RCC 7860 (cell line): ENCODE measurements at regions not wholly inside any gene's neighbourhood (a gene's known extent, or its start where the extent isn't known, plus 50 kb on each side); places are given as distances from the start of the nearest gene placed in this dataset.

Experiments
- DNase-seq: peaks from one replicate; pipeline ENCODE4 v3.0.0-alpha.2; 2015; ENCODE audit warnings: low spot score
- FAIRE-seq: peaks from 2 replicates; lab custom pipeline; 2012; peaks lifted over from hg19 to GRCh38; lab: Jason Lieb, UNC

DNA sequence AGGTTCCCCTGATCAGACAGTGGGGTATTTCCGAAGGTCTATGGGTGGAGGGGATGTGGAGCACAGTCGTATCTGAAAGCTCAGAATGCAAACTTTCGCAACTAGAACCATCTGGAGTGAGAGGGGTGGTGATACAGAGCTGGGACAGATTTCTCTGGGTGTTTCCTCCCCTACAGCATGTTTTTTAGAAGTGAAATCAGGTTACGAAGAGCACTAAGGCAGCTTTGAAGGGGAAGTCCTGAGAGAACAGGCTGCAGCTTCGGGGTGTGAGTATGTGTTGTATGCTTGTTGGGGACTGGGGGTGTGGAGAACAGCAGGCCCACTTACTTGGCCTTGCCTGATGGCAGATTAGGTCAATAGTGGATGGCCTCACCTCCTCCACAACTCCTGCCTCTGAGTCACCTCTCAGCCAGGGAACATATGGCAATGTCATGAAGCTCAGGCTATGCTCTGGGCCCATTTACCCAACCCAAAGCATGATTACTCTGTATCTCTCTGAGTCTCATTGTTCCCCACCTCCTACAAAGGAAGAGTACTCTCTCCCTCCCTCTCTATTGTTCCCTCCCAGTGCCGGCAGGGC lies 107.2 kb upstream of the RASGRP1 start:
- DNase-seq (no peak), FAIRE-seq (no peak)

DNA sequence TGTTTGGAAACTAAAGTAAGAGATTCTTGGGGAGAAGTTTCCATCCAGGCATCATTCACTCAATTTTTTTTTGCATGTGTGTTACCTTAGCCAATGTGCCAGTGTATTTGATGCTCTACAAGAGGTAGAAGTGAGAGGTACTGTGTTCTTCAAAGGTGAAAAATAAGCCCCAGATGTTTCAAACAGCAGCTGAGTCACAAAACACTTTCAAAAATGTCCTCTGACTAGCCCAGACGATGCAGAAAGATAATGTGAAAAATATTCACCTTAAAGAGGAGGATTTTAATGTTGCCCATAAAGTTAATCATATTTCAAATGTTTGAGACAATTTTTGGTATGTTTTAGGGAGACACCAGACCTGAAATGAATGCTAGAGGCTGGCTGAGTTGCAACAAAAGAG lies 107.7 kb upstream of the RASGRP1 start:
- DNase-seq (no peak), FAIRE-seq (no peak)

DNA sequence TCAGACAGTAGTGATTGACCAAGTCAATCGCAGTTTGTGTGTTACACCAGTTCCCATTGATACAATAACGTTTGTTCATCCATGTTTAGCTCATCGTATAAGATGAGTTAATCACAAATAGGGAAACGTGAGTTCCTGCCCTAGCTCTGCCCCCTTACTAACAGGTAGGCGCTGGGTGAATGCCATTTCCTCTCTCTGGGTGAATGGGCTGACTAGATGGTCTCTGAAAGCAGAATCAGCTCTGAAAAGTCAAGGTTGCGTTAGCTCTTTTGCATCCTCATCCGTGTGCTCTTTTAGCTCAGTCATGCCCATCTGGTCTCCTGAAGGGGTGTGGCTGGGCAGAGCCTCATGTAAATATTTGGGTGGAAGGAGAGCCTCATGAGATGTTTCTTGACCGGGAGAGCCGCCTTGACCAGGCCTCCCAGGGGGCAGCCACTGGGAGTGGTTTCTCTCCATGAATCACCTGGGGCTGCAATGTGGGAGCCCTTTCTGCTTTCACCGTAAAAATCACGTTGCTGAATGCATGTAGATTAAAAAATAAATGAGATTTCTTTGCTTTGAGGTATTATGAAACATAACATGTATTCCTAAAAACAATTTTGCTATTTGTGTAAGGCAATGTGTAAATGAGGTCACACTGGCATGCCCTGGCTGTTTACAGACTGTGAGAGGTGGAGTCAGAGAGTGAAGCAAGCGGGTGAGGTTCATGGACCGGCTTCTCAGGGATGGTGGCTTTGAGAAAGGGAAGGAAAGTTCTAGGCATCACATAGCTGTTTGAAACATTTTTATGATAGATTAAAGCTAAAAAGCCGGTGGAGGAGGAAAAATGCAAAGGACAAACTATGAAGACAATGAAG lies 108.4 kb upstream of the RASGRP1 start:
- DNase-seq (no peak), FAIRE-seq (no peak)

DNA sequence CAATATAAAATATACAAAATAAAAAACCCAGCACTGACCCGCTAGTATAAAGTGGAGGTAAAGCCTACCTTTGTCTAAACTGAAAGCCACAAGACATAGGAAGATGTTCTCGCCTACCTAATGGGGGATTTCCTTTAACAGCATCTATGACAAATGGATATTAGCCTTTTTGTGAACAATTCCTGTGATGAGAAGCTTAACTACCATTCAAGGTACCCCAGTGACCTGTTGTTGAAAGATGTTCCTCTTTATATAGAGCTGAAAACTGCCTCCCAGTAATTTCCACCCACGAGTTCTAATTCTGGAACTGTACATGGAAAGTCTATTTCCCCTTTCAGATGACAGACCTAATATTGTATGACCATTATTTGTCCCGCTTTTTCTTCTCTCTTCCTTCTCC lies 109.8 kb upstream of the RASGRP1 start:
- FAIRE-seq (no peak), DNase-seq (no peak)

DNA sequence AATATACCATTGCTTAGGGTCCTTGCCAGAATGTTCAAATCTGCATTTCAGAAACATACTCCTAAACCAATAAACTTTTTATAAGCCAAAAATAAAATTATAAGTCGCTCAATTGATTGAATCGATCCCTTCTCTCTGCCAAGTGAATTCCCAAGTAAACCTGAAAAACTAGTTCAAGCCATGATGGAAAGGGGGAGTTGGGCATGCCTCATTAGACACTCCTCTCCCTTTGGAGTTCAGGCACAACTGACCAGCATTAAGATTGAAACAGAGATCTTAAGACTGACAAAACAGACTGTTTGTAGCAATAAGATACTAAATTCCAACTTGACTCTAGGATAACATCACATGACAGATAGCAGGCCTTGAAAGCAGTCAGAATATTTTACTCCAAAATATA lies 113.7 kb upstream of the RASGRP1 start:
- DNase-seq (no peak), FAIRE-seq (no peak)

DNA sequence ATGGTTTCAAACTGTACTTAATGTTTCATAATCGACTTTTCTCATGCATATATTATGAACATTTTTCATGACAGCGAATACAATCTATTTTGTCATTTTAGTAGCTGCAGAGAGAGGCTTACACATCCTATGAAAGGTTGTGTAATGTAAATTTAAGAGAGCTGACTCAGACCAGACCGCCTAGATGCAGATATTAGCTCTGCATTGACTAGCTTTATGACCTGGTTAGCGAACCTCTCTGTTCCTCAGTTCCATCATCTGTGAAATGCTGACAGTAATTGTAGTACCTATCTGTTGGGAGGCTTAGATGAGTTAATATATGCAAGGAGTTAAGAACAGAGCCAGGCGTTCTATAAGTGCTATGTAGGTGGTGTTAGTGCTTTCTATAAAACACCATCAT lies 116.2 kb upstream of the RASGRP1 start:
- DNase-seq (no peak), FAIRE-seq (no peak)

DNA sequence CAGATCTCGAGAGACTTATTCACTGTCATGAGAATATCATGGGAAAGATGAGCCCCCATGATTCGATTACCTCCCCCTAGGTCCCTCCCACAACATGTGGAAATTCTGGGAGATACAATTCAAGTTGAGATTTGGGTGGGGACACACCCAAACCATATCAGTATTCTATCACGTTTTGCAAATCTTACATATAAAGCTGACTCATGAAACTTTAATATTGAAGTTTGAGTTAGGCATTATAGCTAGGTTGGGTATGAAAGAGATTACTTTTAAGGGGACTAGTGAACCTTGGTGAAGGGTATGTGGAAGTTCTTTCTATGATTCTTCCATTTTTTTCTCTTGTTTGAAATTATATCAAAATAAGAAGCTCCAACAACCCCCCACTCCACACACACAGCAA lies 117.7 kb upstream of the RASGRP1 start:
- no peak for FAIRE-seq

DNA sequence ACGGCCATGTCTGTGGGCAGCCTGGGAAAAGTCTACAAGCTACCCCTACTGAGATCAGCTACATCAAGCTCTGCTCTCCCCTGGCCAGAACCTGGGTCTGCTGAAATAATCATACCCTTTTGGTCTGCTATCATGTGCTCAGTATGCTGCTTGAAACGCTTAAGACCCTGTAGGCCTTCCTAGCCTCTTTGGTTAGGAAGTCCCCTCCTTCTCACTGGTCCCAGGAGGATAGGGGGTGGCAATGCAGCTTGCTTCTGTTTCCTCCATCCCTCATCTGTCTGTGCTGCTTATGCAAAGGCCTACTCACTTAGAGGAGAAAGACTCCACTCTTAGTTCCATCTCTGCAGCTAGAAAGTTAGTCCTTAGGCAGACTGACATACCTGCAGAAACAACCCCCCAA lies 118.2 kb upstream of the RASGRP1 start:
- no peak for FAIRE-seq

More for the DNA sequence above, 117.7 kb upstream of the RASGRP1 start:
- DNase-seq, result no peak

DNA sequence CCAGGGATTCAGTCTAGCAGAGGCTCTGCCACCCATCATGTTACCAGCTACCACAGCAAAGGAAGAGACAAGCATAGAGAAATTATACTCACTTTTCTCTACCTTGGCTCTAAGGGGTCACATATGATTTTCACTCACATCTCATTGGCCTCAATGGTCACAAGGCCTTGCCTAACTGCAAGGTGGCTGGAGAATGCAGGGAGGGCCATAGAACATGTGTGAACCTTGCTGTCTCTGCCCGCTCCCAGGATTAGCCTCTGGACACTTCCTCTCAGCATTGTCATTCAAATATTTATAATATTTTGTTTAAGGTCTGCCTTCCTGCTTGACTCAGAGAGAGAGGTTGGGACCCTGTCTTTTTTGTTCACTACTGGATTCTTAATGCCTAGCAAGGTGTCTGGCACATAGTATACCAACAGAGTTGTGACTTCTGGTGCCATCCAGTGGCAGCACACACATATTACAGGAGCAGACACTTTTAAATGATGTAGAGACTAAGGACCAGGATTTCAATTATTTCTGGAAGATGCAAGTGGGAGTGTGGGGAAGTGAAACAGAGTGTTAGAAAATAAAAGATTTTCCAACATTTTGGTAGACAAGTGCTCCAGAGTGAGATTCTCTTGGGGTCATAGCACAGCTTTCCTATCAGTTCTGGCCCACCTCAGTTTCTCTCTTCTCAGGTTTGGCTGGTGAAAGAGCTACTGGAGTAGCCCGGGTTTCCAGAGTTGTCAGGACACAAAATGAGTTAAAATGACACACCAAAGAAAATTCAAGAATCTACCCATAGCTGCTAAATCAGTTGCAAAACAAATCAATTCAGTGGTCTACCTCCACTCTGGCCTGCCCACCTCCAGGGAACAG lies 119.0 kb upstream of the RASGRP1 start:
- FAIRE-seq, result peak; percentile 67
- DNase-seq, result peak; percentile 48

More for the DNA sequence above, 118.2 kb upstream of the RASGRP1 start:
- no peak for DNase-seq

DNA sequence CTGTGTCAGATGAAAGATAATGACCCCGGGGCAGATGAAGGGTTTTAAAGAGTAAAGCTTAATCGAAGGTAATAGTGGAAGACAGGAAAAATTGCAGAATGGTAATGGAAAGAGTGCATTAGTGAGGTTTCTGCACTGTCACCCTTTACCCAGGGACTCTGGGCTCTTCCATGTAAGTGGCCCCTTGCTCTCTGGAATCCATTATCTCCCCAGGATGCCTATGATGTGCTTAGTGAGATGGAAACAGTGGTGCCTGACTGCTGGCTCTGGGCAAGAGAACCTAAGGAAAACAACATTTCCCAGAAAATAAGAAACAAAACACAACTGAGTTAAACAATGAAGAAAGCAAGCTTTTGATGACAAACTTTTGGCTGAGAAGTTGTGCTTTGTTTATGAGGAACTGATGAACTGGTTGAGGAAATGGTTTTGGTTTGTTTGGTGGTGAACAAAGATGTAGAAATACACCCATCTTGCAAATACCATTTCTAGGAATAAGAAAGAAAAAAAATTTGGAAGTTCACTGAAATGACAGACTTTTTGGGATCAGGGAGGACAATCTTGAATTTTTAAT lies 119.9 kb upstream of the RASGRP1 start:
- DNase-seq (no peak), FAIRE-seq (no peak)

DNA sequence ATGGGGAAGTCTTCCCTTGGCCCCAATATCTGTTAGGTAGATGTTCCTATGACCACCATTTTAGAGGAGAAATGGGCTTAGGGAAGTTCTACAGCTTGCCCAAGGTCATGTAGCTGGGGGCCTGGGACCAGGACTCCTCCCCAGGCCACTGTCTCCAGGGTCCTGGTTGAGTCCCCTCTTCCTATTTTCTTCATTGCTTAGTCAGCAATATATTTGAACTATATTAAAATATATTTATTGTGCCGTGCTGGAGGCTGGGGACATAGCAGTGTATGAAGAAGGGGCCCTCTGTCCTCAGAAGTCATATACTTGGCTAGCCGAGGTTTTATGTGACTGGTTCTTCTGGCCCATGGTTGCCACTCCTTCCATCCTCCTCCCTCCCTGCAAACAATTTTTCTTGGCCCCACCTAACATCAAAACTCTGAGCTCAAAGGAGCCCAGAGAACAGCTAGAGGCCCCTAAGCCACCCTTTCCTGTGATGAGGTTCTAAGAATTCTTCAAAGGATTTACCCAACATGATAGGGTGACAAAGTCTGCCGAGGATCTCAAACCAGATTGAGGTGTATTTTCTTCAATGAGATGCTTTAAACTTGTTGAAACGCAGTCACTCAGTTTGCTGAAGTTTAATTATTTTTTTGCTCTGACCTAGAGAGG lies 121.2 kb upstream of the RASGRP1 start:
- FAIRE-seq (no peak), DNase-seq (no peak)

DNA sequence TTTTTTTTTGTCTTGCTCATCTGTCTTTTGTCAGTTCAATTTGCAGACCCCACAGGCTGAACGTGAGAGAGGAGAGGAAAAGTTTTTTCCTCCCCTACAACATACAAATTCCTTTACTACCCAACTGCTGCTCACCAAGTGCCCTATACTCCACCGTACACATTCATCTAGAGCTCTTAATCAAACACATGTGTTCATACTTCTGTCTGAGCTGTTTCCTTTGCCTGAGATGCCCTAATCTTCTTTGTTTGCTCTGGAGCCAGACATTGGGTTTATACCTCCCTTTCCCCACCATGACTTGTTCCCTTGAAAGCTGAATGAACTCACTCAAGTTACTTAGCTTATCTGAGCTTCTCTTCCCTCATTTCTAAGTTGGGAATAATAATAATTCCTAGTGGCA lies 122.7 kb upstream of the RASGRP1 start:
- DNase-seq, result no peak
- FAIRE-seq, result no peak

DNA sequence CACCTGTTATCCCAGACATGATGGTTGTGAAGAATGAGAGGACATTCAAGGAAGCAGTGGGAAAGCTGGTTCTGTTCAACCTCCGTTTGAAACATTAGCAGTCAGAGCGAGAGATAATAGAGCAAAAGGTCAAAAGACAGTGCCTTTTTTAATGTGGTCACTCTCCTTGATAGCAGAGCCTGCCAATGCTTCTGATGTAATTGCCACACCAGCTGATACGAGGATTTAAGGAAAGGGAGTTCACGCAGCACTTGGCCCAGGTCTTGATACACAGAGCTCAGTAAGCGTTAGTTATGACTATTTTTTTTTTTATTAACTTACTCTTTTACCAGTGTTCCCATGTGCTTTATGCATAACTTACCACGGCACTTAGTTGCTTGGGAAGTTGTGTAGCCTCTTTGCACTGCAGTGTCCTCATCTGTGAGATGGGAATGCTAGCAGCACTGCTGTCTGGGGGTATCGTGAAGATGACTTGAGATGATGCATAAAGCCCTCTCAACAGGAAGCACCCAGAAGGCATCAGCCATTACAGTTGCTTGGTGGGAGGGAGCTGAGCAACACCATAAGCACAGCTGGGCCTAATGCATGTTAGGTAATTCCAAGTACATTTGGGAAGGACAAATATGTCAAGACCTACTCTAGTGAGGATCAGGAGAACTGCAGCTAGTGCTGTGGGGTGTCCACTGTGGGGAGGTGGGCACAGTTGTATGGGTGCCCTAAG lies 123.3 kb upstream of the RASGRP1 start:
- no peak for DNase-seq
- FAIRE-seq, result no peak

DNA sequence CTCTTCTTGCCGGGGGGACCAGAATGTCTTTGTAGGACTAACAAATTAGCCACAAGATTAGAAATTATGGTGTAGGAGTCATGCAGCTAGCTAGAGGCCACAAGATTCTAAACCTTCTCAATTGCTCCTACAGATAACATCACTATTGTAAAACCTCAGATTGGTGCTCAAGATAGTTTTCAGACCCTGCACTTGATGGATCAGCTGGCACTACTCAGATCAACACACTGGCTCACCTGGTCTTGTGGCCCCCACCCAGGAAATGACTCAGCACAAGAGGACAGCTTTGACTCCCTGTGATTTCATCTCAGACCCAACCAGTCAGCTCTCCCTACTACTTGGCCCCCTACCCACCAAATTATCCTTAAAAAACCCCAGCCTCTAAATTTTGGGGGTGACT lies 124.1 kb upstream of the RASGRP1 start:
- FAIRE-seq, result no peak

DNA sequence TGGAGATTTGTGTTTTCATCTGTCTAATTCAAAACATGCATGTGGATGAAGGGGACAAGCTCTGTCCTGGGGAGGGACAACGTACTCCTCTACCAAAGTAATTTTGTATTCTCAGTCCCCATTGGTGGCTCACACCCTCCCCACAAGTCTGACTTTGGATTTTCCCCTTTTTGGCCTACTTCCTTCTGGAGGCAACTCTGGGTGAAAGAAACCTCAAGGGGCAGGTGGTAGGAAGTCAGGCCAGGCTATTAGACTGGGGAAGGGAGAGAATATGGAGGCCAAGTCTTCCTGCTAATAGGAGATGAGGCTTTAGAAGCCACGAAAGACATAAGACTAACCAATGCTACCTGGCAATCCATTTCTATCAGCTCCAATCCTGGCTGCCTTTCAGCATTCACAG lies 124.9 kb upstream of the RASGRP1 start:
- no peak for FAIRE-seq
- DNase-seq, result no peak

More for the DNA sequence above, 124.1 kb upstream of the RASGRP1 start:
- no peak for DNase-seq

DNA sequence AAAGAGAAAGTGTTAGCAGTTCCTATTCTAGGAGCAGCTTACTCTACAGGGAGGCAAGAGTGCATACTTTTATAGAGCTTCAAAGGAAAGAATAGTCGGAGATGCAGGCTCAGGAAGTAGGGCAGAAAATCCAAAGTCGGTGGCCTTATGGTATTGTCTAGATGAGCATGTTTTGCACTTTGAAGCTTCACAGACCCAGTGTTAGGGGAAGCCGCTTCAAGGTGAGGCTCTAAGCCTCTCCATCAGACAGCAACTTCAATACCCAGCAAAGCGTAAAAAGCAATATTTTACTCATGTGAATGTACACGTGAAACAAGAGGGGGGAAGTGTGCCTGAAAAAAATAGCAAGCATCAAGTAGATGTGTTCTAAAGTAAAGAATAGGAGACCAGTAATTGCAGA lies 125.6 kb upstream of the RASGRP1 start:
- DNase-seq, result no peak
- no peak for FAIRE-seq

DNA sequence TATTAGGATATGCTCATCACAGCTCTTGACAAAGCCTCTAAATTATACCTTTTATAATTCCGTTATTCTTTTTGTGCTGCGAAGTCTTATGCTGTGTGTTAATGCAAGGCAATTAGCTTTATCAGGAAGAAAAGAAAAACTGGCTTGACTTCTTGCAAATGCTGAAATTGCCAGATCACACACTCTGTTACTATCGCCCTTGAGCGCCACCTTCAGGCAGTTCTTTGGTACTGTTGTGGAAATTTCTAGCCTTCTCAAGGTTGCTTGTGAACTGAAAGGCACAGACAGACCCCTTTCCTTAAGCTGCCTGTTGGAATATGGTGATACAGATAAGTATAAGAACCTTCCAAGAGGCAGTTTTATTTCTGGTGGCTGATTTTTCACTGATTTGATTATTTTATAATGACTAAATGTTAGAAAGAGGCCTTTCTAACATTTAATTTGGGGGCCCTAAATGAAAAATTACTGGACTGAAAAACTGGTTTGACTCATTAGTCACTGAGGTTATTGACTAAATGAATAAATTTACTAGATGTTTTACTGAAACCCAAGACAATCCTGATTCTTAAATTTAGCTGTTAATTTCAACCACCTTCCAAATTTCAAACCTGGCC lies 126.2 kb upstream of the RASGRP1 start:
- FAIRE-seq (peak; percentile 50), DNase-seq (peak; percentile 39)

DNA sequence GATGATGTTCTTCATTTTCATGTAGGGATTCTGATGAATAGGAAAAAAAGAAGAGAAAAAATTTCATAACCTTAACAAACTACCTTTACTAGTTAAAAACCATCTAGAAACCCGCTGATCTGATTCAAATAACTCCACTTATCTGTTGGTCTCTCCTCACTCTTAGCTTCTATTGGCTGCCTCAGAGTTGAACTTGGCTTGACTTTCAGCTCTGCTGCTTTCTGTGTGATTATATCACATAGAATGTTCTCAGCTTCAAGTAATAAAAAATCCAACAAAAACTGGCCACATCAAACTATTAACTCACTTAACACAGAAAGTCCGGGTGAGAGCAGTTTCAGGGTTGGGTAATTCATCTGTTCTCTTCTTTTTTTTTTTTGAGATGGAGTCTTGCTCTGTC lies 126.8 kb upstream of the RASGRP1 start:
- DNase-seq (no peak), FAIRE-seq (no peak)

DNA sequence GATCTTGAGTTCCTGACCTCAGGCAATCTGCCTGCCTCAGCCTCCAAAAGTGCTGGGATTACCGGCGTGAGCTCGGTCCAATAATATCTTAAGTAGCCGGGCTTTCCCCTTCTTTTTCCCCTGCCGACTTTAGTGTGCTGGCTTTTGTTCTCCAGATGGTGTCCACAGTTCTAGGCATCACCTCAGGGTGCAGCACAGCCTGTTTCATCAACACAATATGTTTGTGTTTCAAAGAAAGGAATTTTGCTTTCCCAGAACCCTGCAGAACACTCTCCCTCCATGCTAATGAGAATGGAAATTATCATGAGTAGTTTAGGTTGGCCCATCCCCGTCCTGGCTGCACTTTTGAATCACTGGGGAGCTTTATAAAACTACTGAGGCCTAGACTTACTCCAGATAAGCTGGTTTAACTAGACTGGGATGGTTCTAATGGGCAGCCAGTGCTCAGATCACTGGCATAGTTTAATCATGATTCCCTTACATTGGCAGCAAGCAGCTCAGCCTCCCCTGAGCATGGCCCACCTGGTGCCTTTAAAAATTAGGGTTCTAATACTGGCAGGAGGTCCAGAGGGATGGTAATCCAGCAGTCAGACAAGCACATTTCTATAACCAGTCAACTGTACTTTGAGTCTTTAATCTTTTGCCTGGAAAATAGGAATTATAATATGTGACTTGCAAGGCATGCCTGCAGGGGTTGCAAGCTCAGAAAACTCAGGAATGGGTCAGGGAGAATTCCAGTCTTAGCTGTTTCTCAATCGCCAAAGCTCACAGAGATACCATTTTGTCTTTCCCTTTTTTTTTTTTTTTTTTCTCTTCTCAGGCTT lies 127.6 kb upstream of the RASGRP1 start:
- DNase-seq (no peak), FAIRE-seq (no peak)
